IPS-NIHi11 (cell line): ENCODE measurements at regions not wholly inside any gene's neighbourhood (a gene's known extent, or its start where the extent isn't known, plus 50 kb on each side); places are given as distances from the start of the nearest gene placed in this dataset.

ENCODE experiments used
- DNase-seq: peaks from one replicate; pipeline ENCODE4 v3.0.0; 2012; ENCODE audit warnings: mixed read lengths, low spot score

GRCh38 chr11:69393178-69393832, 88.2 kb upstream of the LINC01488 start:
- no peak for DNase-seq

DNA sequence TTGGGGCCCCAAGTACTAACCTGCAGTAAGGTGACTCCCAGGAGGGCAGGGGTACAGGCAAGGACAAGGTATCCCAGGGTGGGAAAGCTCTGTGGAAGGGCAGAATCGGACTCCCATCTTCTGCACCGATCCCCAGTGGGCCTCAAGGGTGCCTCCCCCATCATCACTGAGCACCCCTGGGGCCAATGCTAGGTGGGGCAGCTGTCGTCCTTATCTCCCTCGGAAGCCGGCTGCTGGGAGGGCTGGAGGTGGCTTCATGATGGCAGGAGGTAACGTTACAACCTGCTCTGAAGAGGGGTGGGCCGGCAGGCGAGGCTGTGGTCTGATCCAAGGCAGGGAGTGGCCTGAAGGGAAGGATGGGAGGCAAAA, 87.6 kb upstream of the LINC01488 start:
- no peak for DNase-seq

DNA sequence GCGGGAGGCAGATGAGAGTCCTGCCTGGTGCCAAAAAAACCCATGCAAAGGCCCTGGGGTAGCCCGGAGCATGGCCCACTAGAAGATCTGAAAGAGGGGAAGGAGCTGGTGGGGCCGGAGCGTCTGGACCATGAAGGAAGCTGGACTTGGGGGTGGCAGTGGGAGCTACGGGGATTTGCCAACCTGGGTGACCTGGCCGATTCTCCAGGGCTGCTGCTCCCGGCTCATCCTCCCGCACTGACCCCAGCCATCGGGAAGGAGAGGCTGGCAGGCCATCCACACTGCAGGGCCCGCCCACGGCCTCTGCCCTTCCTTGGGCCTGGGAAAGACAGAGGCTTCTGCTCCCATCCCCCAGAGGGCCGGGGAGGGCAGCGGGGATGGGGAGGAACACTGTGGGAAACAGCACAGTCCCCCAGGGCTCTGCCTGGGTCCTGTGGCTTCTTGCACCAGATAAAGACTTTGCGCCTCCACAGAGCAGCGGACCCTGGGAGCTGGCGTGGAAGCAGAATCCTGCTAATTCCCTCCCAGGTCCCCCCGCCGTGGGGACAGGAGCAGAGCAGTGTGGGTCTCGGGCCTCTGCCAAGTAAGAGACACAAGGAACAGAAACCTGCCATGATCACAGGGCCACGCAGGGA, 87.1 kb upstream of the LINC01488 start:
- no peak for DNase-seq

- DNase-seq: no peak
These were observed 86.6 kb upstream of the LINC01488 start for GRCh38 chr11:69394869-69395246.

DNA sequence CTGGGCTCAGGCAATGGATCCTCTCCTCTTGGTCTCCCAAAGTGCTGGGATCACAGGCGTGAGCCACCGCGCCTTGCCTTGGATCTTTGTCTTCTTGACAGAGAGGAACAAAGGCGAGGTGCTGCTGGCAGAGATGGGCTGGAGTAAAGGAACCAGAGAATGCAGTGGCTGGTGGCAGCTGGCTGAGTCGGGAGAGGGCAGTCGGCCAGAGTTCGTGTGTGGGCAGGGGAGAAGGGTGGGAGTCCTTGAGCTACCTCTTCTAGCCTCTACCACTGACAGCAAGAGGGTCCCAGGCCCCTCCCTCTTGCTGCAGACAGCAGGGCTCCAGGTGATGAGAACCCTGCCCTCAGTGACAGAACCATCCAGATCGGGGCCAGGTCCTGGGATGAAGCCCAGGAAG, 86.2 kb upstream of the LINC01488 start:
- no peak for DNase-seq

DNA sequence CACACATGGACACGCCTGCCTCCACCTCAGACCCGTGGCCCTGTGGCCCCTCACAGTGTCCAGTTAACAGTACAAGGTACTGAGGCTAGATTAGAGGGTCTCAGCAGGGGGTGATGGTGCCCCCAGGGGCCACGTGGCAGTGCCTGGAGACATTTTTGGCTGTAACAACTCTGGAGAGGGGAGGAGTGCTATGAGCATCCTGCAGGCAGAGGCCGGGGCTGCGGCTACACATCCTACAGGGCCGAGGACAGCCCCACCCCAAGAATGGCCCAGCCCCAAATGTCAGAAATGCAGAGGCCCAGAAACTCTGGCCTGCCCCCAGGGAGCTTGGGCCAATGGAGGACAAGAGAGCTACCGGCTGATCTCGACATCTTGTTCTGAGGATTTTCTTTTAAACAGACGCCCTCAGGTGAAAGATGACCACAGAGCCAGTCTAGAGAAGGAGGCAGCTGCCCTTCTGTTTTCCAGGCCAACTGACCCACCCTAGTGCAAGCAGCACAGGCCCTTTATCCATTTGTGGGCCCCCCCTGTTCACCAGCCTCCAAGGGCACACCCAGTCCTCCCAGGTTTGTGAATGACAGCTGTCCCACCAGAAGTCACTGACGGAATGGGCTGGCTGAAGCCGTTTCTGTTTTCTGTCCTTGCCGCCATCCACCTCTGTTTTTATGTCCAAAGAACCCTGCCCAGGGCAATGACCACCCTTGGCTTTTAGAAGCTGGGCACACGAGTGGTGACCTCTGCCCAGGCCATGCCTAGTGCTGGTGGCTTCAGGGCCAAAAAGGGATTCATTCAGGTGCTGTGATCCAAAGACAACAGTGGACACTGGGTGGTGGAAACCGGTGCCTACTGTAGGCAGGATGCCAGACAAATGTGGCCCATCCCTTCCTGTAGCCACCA, 85.2 kb upstream of the LINC01488 start:
- no peak for DNase-seq

DNA sequence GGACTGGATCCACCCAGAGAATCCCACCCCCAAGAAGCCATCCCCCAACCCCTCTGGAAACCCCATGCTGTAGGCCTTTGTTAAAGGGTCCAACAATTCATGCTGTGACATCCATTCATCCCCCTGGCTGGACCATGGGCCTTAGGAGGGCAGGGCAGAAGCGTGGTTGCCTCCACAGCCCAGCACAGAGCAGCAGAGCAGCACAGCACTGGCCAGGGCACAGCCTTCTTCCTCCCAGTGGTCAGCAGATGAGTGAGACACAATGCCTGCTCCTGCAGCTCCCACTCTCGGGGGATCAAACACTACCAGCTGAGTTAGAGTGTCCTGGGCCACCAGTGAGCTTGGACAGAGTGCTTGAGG, 84.5 kb upstream of the LINC01488 start:
- no peak for DNase-seq

DNA sequence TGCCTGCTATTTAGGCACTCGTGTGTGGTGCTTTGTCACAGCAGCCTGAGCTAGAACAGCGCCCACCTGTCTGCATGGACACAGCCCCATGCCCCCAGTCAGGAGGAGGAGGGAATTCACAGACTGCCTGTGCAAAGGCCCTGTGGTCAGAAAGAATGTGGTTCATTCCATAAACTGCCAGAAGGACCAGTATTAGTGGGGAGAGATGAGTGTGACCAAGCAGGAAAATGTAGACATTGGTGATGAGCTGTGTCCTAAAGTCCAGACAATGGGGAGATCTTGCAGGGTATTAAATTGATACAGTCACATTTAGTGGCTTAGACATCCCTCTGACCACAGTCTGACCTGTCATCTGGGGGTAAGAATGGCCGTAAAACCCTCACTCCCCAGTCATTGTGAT, 83.7 kb upstream of the LINC01488 start:
- DNase-seq: no peak

GRCh38 chr11:69398529-69399492, 82.7 kb upstream of the LINC01488 start:
- DNase-seq: no peak

DNA sequence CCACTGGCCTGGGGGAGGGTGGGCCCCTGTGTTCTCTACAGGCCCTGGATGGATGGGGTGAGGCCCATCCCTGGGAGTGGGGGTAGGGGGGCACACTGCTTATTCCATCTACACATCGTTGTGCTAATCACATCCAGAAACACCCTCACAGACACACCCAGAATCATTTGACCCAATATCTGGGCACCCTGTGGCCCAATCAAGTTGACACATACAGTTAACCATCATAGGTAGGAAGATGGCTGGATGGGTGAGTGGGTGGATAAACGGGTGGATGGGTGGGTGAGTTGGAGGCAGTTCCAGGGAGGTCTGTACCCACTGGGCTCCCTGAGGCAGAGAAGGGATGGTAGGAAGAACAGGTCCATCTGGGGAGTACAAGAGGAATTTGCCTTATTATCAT, 81.3 kb upstream of the LINC01488 start:
- no peak for DNase-seq

DNA sequence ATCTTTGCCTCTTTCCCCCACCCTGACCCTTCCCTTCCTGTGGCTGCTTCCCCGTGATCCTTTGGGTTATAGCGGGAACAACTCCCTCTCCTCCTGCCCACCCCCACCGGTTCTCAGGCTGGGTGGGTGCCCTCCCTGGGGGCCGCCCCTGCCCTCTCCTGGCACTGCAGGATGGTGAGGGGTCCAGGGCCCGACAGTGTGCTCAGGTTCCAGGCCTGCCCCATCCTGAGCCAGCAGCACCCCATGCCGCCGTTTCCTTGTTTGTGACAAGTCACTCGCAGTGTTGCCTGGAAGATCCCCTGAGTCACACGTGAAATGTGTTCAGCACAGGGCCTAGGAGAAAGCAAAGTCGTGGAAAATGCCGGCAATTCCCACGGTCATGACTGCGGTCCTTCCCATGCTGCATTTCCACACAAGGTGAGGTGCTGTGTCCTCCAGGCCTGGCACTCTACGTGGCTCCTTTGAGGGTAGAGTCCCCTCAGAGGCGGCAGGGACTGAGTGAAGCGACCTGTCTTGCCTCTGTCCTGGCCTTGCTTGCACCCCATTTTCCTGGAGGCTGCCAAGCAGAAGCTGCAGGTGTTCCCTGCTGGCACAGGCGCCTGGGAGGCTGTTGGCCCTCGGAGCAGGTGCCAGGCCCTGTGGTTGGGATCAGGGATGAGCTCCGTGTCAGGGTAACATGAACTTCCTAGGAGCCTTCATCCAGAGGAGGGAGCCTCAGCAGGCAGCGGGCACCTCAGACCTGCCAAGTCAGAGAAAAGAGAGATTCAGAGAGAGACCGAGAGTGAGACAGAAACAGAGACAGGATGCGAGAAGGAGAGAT, 80.5 kb upstream of the LINC01488 start:
- no peak for DNase-seq

- no peak for DNase-seq
These were observed 79.7 kb upstream of the LINC01488 start for GRCh38 chr11:69401715-69402114.

- no peak for DNase-seq
These were observed 79.1 kb upstream of the LINC01488 start for GRCh38 chr11:69402251-69402887.

- no peak for DNase-seq
These were observed 77.8 kb upstream of the LINC01488 start for GRCh38 chr11:69403556-69404215.

DNA sequence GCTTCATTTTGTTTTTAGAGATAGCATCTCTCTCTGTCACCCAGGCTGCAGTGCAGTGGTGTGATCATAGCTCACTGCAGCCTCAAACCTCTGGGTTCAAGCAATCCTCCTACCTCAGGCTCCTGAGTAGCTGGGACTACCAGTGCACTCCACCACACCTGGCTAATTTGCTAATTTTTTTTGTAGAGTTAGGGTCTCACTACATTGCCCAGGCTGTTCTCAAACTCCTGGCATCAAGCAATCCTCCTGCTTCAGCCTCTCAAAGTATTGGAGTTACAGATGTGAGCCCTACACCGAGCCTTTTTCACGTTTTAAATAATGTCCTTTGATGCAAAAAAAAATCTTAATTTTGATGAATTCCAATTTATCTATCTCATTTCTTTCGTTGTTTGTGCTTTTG, 75.4 kb upstream of the LINC01488 start:
- DNase-seq: no peak

GRCh38 chr11:69409812-69410645, 71.4 kb upstream of the LINC01488 start:
- no peak for DNase-seq

DNA sequence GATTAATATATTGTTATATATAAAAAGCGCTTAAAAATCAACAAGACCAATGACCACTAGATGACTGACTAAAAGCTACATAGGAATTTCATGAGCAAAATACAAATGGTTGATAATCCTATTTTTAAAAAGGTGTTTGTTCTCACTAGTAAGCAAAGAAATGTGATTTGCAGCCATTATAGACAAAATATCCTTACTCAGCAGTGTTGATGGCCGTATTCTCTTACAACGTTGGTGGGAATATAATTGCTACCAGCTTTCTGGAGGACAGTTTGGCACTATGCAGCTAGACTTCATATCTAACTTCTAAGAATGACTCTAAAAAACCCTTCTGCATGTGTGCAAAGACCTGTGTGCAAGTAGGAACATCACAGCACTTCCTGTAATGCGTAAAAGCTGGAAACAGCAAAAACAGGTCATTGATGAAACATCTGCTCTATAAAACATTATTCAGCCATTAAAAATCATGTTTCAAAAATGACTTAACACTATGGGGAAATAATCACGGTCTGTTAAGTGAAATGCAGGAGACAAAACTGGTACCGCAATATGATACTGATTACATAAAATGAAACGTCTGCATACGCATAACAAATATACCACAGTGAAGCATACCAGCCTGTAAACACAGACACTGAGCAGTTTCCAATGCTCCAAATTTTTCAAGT, 70.1 kb upstream of the LINC01488 start:
- no peak for DNase-seq

- DNase-seq: no peak
These were observed 68.3 kb upstream of the LINC01488 start for GRCh38 chr11:69413015-69413801.
